ENCODE measurements at regions not wholly inside any gene's neighbourhood (a gene's known extent, or its start where the extent isn't known, plus 50 kb on each side); places are given as distances from the start of the nearest gene placed in this dataset.
"Not testable (repeated sequence)": the region's sequence is repeated elsewhere in the genome, so short reads cannot be mapped to it uniquely, and the experiment has no call there.

GRCh38 chr17:74128456-74129211, 74.8 kb upstream of the RPL38 start:
- peak; percentile 48 for DNase-seq

GRCh38 chr17:74129800-74130199, 73.7 kb upstream of the RPL38 start:
- peak; percentile 6 for DNase-seq

GRCh38 chr17:74130276-74130675, 73.2 kb upstream of the RPL38 start:
- DNase-seq = peak; percentile 24

GRCh38 chr17:74130841-74131240, 72.6 kb upstream of the RPL38 start:
- DNase-seq = peak; percentile 19

- DNase-seq = no peak
These were observed 71.1 kb upstream of the RPL38 start for GRCh38 chr17:74132354-74132753.

- DNase-seq = peak; percentile 42
These were observed 69.7 kb upstream of the RPL38 start for GRCh38 chr17:74133740-74134139.

- DNase-seq = not testable (repeated sequence)
These were observed 69.2 kb upstream of the RPL38 start for GRCh38 chr17:74134234-74134633.

- peak; percentile 1 for DNase-seq
These were observed 68.5 kb upstream of the RPL38 start for GRCh38 chr17:74134991-74135390.

GRCh38 chr17:74135391-74136167, 67.9 kb upstream of the RPL38 start:
- DNase-seq = peak; percentile 42

GRCh38 chr17:74137416-74137815, 66.1 kb upstream of the RPL38 start:
- DNase-seq = peak; percentile 6

- DNase-seq = no peak
These were observed 64.4 kb upstream of the RPL38 start for GRCh38 chr17:74139120-74139519.

GRCh38 chr17:74140282-74140681, 63.2 kb upstream of the RPL38 start:
- no peak for DNase-seq

- no peak for DNase-seq
These were observed 61.9 kb upstream of the RPL38 start for GRCh38 chr17:74141612-74142011.

GRCh38 chr17:74143318-74143717, 60.2 kb upstream of the RPL38 start:
- not testable (repeated sequence) for DNase-seq

- no peak for DNase-seq
These were observed 57.7 kb upstream of the RPL38 start for GRCh38 chr17:74145756-74146155.

GRCh38 chr17:74146196-74146595, 57.3 kb upstream of the RPL38 start:
- no peak for DNase-seq

GRCh38 chr17:74147056-74147835, 56.2 kb upstream of the RPL38 start:
- DNase-seq = no peak

GRCh38 chr17:74147966-74148365, 55.5 kb upstream of the RPL38 start:
- no peak for DNase-seq

GRCh38 chr17:74148446-74148845, 55.0 kb upstream of the RPL38 start:
- no peak for DNase-seq

- DNase-seq = no peak
These were observed 54.4 kb upstream of the RPL38 start for GRCh38 chr17:74148901-74149596.

- DNase-seq = no peak
These were observed 53.7 kb upstream of the RPL38 start for GRCh38 chr17:74149597-74150427.

Measured in activated effector memory CD4-positive, alpha-beta T cell treated with anti-CD3 and anti-CD28 coated beads, Interleukin-2, amount 50 U/mL, for 16 hours (primary cell).